Stimulated activated naive CD4-positive, alpha-beta T cell (primary cell): ENCODE measurements at regions not wholly inside any gene's neighbourhood (a gene's known extent, or its start where the extent isn't known, plus 50 kb on each side); places are given as distances from the start of the nearest gene placed in this dataset.
"Not testable (repeated sequence)": the region's sequence is repeated elsewhere in the genome, so short reads cannot be mapped to it uniquely, and the experiment has no call there.

ENCODE experiments used
- DNase-seq, 6 experiments: peaks; one replicate each; lab custom pipeline; 2025; lab: John Stamatoyannopoulos, UW

GRCh38 chr12:13440844-13441243, 244.3 kb downstream of the EMP1 start:
- no peak for DNase-seq

GRCh38 chr12:13437541-13437940, 241.0 kb downstream of the EMP1 start:
- DNase-seq: no peak

GRCh38 chr12:13436696-13437391, 240.3 kb downstream of the EMP1 start:
- no peak for DNase-seq

GRCh38 chr12:13436182-13436581, 239.7 kb downstream of the EMP1 start:
- no peak for DNase-seq

GRCh38 chr12:13435235-13435933, 238.9 kb downstream of the EMP1 start:
- no peak for DNase-seq

- DNase-seq: no peak
Observed at GRCh38 chr12:13433768-13434167, 237.2 kb downstream of the EMP1 start.

- DNase-seq: no peak
Observed at GRCh38 chr12:13431041-13431440, 234.5 kb downstream of the EMP1 start.

- no peak for DNase-seq
Observed at GRCh38 chr12:13428538-13429265, 232.2 kb downstream of the EMP1 start.

GRCh38 chr12:13425766-13426165, 229.2 kb downstream of the EMP1 start:
- DNase-seq: no peak

GRCh38 chr12:13422291-13422690, 225.8 kb downstream of the EMP1 start:
- DNase-seq: no peak

GRCh38 chr12:13417516-13417915, 221.0 kb downstream of the EMP1 start:
- no peak for DNase-seq

- no peak for DNase-seq
Observed at GRCh38 chr12:13411287-13411686, 214.8 kb downstream of the EMP1 start.

GRCh38 chr12:13405961-13406703, 209.6 kb downstream of the EMP1 start:
- no peak for DNase-seq

GRCh38 chr12:13404631-13405473, 208.3 kb downstream of the EMP1 start:
- DNase-seq: no peak

- no peak for DNase-seq
Observed at GRCh38 chr12:13404111-13404628, 207.6 kb downstream of the EMP1 start.

GRCh38 chr12:13391375-13391774, 194.8 kb downstream of the EMP1 start:
- not testable (repeated sequence) for DNase-seq

GRCh38 chr12:13390918-13391317, 194.4 kb downstream of the EMP1 start:
- DNase-seq: no peak

GRCh38 chr12:13390381-13390861, 193.9 kb downstream of the EMP1 start:
- no peak for DNase-seq

- DNase-seq: no peak
Observed at GRCh38 chr12:13387101-13387500, 190.6 kb downstream of the EMP1 start.

- no peak for DNase-seq
Observed at GRCh38 chr12:13386323-13387039, 190.0 kb downstream of the EMP1 start.
